ENCODE measurements at regions not wholly inside any gene's neighbourhood (a gene's known extent, or its start where the extent isn't known, plus 50 kb on each side); places are given as distances from the start of the nearest gene placed in this dataset.
"Not testable (repeated sequence)": the region's sequence is repeated elsewhere in the genome, so short reads cannot be mapped to it uniquely, and the experiment has no call there.

DNA sequence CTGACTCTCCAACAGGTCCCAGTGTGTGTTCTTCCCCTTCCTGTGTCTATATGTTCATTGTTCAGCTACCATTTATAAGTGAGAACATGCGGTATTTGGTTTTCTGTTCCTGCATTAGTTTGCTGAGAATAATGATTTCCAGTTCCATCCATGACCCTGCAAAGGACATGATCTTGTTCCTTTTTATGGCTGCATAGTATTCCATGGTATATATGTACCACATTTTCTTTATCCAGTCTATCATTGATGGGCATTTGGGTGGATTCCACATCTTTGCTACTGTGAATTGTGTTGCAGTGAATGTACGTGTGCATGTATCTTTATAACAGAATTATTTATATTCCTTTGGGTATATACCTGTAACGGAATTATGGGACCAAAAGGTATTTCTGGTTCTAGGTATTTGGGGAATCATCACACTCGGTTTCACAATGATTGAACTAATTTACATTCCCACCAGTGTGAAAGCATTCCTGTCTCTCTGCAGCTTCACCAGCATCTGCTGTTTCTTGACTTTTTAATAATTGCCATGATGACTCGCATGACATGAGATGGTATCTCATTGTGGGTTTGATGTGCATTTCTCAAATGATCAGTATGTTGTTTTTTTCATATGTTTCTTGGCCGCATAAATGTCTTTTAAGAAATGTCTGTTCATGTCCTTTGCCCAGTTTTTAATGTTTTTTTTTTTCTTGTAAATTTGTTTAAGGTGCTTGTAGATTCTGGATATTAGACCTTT is 60.2 kb downstream of the LSMEM1 start:
- ATAC-seq: no peak

DNA sequence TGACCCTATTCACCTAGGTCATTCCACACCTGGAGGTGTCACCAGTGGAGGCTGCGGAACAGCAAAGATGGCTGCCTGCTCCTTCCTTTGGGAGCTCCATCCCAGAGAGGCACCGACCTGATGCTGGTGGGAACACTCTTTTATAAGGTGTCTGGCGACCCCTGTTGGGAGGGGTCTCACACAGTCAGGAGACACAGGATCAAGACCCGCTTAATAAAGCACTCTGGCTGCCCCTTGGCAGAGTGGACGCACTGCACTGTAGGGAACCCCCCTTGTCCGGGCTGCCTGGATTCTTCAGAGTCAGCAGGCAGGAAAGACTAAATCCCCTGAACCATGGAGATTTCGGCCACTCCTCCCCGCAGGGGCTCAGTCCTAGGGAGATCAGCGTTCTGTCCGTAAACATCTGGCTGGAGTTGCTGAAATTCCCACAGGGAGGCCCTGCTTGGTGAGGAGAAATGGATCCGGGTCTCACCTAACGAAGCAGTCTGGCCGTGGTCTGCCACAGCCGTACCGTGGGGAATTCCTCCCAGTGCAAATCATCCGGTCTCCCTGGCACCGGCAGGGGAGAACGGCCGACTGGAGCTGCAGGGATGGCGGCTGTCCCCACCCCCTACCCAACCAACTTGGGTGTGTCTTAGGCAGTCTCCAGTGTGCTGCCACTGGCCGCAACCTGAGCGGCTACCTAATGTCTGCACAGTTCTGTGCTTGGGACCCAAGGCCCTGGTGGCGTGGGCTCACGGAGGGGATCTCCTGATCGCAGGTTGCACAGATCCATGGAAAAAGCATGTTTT is 66.1 kb downstream of the LSMEM1 start:
- no peak for ATAC-seq

DNA sequence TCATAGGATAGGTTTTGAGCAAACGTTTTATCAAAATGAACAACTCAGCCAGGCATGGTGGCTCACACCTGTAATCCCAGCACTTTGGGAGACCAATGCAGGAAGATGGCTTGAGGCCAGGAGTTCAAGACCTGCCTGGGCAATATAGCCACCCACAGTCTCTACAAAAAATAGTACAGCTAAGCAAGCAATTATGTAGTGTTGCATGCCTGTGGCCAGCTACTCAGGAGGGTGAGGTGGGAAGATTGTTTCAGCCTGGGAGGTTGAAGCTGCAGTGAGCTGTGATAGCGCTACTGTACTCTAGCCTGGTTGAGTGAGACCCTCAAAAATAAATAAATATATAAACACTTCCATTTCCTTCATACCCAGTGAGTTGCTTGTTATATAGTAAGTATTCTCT is 67.1 kb downstream of the LSMEM1 start:
- ATAC-seq: no peak

DNA sequence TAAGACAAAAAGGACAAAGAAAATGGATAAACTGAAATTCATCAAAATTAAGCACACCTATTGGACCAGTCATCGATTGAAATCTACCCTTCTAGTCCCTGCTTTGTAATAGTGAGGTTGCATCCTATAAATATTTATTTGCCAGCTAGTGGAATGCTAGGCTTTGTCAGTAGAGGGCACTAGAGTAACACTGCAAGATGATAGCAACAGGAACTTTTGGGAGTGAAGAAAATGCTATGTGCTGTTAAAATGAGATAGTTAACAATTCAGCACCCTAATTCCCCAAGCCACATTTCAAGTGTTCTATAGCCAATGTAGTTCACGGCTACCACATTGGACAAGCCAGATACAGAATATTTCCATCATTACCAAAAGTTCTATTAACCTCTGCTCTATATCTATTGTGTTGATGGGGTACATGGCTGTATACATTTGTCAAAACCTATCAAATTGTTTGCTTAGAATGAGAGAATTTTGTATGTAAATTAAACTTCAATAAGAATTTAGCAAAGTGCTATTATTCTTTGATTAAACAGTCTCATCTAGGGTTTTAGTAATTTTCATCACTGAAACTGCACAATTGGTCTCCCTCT is 69.8 kb downstream of the LSMEM1 start:
- ATAC-seq: peak; percentile 71

- ATAC-seq: not testable (repeated sequence)
Observed at GRCh38 chr7:112551521-112551920, 70.7 kb downstream of the LSMEM1 start.

DNA sequence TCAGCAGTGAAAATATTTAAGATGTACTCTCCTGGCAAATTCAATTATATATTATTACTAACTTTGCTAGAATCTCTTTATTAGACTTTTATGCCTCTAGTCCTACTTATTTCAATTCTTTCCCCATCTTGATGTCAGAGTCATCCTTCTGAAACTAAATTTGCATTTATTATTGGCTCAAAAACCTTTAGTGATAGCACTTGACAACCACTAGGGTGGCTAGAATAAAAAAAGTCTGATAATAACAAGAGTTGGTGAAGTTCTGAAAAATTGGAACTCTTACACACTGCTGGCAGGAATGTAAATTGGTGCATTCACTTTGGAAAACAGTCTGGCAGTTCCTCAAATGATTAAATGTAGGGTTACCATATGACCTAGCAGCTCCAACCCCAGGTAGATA is 73.8 kb downstream of the LSMEM1 start:
- ATAC-seq: no peak

DNA sequence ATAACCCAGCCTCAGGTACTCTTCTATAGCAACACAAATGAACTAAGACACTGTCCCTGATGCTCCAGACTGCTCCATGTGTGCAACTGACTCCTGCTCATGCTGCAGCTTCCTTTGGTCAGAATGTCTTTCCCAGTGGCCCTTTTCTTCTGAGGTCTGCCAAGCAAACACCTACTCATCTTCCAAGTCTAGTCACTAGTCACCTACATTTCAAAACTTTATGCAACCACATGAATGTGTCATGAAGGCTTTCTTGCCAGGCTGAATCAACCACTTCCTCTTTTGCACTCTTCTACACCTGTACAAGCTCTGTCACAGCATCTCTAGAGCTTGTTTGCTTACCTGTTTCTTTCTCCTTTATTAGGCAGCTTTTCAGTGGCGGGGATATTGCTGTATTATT is 75.8 kb downstream of the LSMEM1 start:
- ATAC-seq: peak; percentile 66

- ATAC-seq: no peak
Observed at GRCh38 chr7:112566442-112567324, 85.9 kb downstream of the LSMEM1 start.

DNA sequence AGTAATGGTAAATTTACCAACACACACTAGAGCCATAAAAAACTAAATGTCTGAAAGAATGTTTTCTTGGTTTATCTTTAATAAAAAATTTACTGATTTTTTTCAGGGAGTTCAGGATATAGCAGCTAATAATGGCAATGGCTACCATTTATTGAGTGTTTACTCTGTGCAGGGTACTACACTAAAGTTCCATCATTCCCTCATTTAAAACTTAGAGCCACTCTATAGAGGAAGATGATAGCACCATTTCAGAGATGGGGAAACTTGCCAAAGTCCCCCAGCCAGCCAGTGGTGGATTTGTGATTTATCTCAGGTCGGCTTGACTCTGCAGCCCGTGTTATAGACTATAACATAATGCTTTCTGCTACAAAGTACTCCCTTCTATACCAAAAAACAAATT is 86.6 kb downstream of the LSMEM1 start:
- no peak for ATAC-seq

DNA sequence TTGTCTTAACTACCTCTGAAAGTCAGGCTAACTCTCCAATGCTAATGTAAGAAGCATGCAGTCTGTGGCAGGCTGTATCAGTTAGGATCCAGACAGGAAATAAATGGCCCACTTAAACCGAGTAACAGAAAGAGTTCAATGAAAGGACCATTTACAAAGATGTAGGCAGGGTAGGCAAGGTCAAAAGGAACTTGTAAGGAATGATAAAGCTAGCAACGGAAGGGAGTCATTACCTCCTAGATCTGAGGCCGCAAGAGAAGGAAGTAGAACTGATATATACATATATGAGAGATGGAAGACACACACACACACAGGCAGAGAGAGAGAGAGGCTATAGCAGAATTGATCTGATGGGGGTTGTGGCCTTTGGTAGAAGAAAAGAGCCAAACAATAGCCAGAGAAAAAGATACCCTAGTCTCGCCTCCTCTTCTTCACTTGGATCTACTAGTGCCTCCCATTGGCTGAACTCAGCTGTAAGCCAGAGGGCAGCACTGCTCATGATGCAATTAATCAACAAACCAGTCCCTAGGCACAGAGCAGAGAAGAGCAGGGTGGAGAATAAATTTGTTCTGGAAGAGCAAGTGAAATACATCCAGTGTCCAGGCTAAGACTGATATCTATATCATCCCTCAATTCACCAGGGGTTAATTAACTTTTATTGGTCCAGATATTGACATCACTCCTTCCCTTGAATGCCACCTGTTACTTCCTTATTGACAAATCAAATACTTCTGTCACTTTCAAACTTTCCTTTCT is 91.2 kb downstream of the LSMEM1 start:
- ATAC-seq: peak; percentile 48

- ATAC-seq: peak; percentile 37
Observed at GRCh38 chr7:112572669-112573301, 92.0 kb downstream of the LSMEM1 start.

GRCh38 chr7:112573302-112574039 is 92.7 kb downstream of the LSMEM1 start:
- ATAC-seq: peak; percentile 28

GRCh38 chr7:112575864-112576263 is 95.1 kb downstream of the LSMEM1 start:
- ATAC-seq: no peak

GRCh38 chr7:112579388-112579787 is 98.6 kb downstream of the LSMEM1 start:
- ATAC-seq: no peak

- no peak for ATAC-seq
Observed at GRCh38 chr7:112580717-112581435, 100.1 kb downstream of the LSMEM1 start.

DNA sequence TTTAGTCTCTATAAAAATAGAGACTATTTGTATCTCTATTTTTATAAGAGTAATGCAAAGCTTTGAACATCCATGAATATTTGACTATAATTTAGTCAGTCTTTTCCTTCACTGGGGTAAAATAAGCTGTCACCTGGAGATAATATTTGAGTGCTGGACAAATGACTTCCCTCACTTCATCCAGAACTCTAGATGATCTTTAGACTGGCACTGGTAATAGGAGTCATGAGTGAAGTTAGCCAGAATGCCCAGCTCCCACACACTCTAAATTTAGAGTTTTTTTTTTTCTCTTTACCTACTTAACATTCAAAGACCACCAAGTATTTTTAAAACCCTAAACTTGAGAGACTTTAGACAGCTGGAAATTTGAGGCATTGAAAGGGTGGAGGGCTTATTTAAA is 100.7 kb downstream of the LSMEM1 start:
- ATAC-seq: no peak

- ATAC-seq: no peak
Observed at GRCh38 chr7:112584290-112584689, 103.5 kb downstream of the LSMEM1 start.

- ATAC-seq: no peak
Observed at GRCh38 chr7:112587504-112587903, 106.7 kb downstream of the LSMEM1 start.

- ATAC-seq: not testable (repeated sequence)
Observed at GRCh38 chr7:112592565-112593263, 111.9 kb downstream of the LSMEM1 start.
